Endothelial cell of umbilical vein (primary cell): ENCODE measurements at regions not wholly inside any gene's neighbourhood (a gene's known extent, or its start where the extent isn't known, plus 50 kb on each side); places are given as distances from the start of the nearest gene placed in this dataset.

Experiments used
- BruUV-seq: library from RNA; stranded (reverse); fragments of 400-500 nt; replicated peaks from 2 replicates; lab custom pipeline; 2021; lab: Mats Ljungman, UMichigan
- CTCF ChIA-PET: fragments of 300-600, 350-600 bp; sonication (Branson Sonifier 250); formaldehyde crosslinking; loops from one replicate; lab custom pipeline; 2021; ENCODE audit warnings: antibody characterized with exemption, inconsistent platforms; lab: Charles Lee
- POLR2A ChIA-PET: fragments of 300-600, 350-600 bp; sonication (Branson Sonifier 250); formaldehyde crosslinking; loops from one replicate; lab custom pipeline; 2021; ENCODE audit warnings: antibody characterized with exemption, inconsistent platforms; lab: Charles Lee
- DNase-seq: peaks from one replicate; pipeline ENCODE4 v3.0.0-alpha.2; 2011; ENCODE audit warnings: low read depth, low spot score
- FAIRE-seq: peaks from 2 replicates; lab custom pipeline; 2011; peaks lifted over from hg19 to GRCh38; lab: Jason Lieb, UNC
- H2AFZ ChIP-seq: 2 replicates; pipeline ENCODE4 v1.6.0; 2012; ENCODE audit warnings: low read depth, low read length, control low read depth, inconsistent platforms
- H3K27ac ChIP-seq: 2 replicates; pipeline ENCODE4 v1.5.1; 2011; ENCODE audit warnings: low read depth, mild to moderate bottlenecking, control low read depth, low read length, moderate library complexity; ENCODE audit not compliant: insufficient read depth
- H3K27me3 ChIP-seq, 2 experiments: 2 replicates each; pipeline versions ENCODE4 v1.6.0 to v1.6.1; 2011; ENCODE audit warnings: low read length in 2 of 2, mixed read lengths in 1 of 2; ENCODE audit not compliant: control insufficient read depth in 2 of 2, insufficient read depth in 2 of 2
- H3K36me3 ChIP-seq, 2 experiments: 2 replicates in 1 of 2; 3 replicates in 1 of 2; pipeline ENCODE4 v1.5.1; 2011; ENCODE audit warnings: low read length in 2 of 2, mild to moderate bottlenecking in 1 of 2, moderate library complexity in 1 of 2; ENCODE audit not compliant: control insufficient read depth in 2 of 2, insufficient read depth in 2 of 2; ENCODE audit errors: extremely low read depth in 1 of 2
- H3K4me1 ChIP-seq: 3 replicates; pipeline ENCODE4 v1.5.1; 2011; ENCODE audit warnings: mild to moderate bottlenecking, low read length; ENCODE audit not compliant: control insufficient read depth, insufficient read depth; ENCODE audit errors: extremely low read depth
- H3K4me2 ChIP-seq: 2 replicates; pipeline ENCODE4 v1.6.1; 2011; ENCODE audit warnings: low read length, control low read depth, mixed read lengths; ENCODE audit not compliant: insufficient read depth
- H3K4me3 ChIP-seq, 3 experiments: fragments of 200-600 bp in 1 of 3; sonication (generic), shearing (Covaris generic) in 1 of 3; replicated peaks in 1 of 3; 2 replicates each; pipeline ENCODE4 v1.5.1; 2011 to 2016; ENCODE audit warnings: control low read depth in 3 of 3, low read length in 3 of 3, mild to moderate bottlenecking in 2 of 3, inconsistent platforms in 1 of 3, low read depth in 1 of 3, moderate library complexity in 1 of 3; ENCODE audit not compliant: insufficient read depth in 1 of 3
- H3K79me2 ChIP-seq: 2 replicates; pipeline ENCODE4 v1.6.0; 2012; ENCODE audit warnings: low read length, inconsistent platforms; ENCODE audit not compliant: control insufficient read depth, insufficient read depth
- H3K9ac ChIP-seq: replicated peaks from 2 replicates; pipeline ENCODE3; 2011; ENCODE audit warnings: low read length, control low read depth; ENCODE audit not compliant: insufficient read depth; ENCODE audit errors: extremely low read depth
- H3K9me1 ChIP-seq: replicated peaks from 3 replicates; pipeline ENCODE4 v1.6.0; 2011; ENCODE audit warnings: mild to moderate bottlenecking, low read length; ENCODE audit not compliant: control insufficient read depth, insufficient read depth; ENCODE audit errors: extremely low read depth
- H3K9me3 ChIP-seq: replicated peaks from 2 replicates; pipeline ENCODE4 v1.5.1; 2012; ENCODE audit warnings: low read length, inconsistent platforms; ENCODE audit not compliant: control insufficient read depth, insufficient read depth
- H4K20me1 ChIP-seq: replicated peaks from 2 replicates; pipeline ENCODE3; 2011; ENCODE audit warnings: mild to moderate bottlenecking, low read length; ENCODE audit not compliant: control insufficient read depth, insufficient read depth; ENCODE audit errors: extremely low read depth
- CTCF ChIP-seq, 2 donors: IDR thresholded peaks; 1 replicate in 1 of 2; 2 replicates in 1 of 2; pipeline ENCODE4 v1.5.1; 2011; ENCODE audit warnings: low read length in 2 of 2, mild to moderate bottlenecking in 2 of 2, moderate library complexity in 2 of 2, control low read depth in 1 of 2, inconsistent platforms in 1 of 2, low read depth in 1 of 2; ENCODE audit not compliant: insufficient read depth in 1 of 2; ENCODE audit errors: extremely low read depth in 1 of 2
- EZH2 ChIP-seq: IDR thresholded peaks from 2 replicates; pipeline ENCODE4 v1.6.1; 2012; ENCODE audit warnings: borderline replicate concordance, low read depth, mild to moderate bottlenecking, moderate library complexity, low read length, inconsistent platforms; ENCODE audit not compliant: severe bottlenecking
- FOS ChIP-seq: IDR thresholded peaks from 2 replicates; pipeline ENCODE4 v1.6.1; 2011; ENCODE audit warnings: mild to moderate bottlenecking, low read length, moderate library complexity, borderline replicate concordance; ENCODE audit not compliant: insufficient read depth
- GATA2 ChIP-seq: IDR thresholded peaks from 2 replicates; pipeline ENCODE4 v1.7.0; 2011; ENCODE audit warnings: low read depth, mild to moderate bottlenecking, moderate library complexity, mixed read lengths, low read length; ENCODE audit not compliant: insufficient read length, insufficient read depth
- JUN ChIP-seq: IDR thresholded peaks from 2 replicates; pipeline ENCODE4 v1.6.1; 2011; ENCODE audit warnings: borderline replicate concordance, low read depth; ENCODE audit not compliant: insufficient read length, insufficient read depth
- MAX ChIP-seq: IDR thresholded peaks from 2 replicates; pipeline ENCODE4 v1.6.1; 2011; ENCODE audit not compliant: insufficient read depth, insufficient read length
- MYC ChIP-seq: IDR thresholded peaks from one replicate; pipeline ENCODE4 v1.6.1; 2011; ENCODE audit warnings: mild to moderate bottlenecking, low read depth, low read length
- POLR2A ChIP-seq: IDR thresholded peaks from 2 replicates; pipeline ENCODE4 v1.6.1; 2012; ENCODE audit warnings: low read depth, mild to moderate bottlenecking, control low read depth, low read length
- POLR2AphosphoS5 ChIP-seq: IDR thresholded peaks from 2 replicates; pipeline ENCODE4 v1.6.1; 2012; ENCODE audit warnings: low read depth, mild to moderate bottlenecking, control low read depth, low read length, moderate library complexity; ENCODE audit not compliant: insufficient read depth
- dilution Hi-C: fragments of 300-500 bp; cut with MboI; formaldehyde crosslinking; loops from one replicate; pipeline ENCODE4 v1.15.0; 2019; ENCODE audit warnings: low sequenced_read_pairs; ENCODE audit not compliant: extremely low pct_ligation_motif_present
- intact Hi-C: fragments of 100-400 bp; cut with micrococcal nuclease; formaldehyde crosslinking; loops from one replicate; pipeline ENCODE4 v1.10.0; 2022

GRCh38 chr5:91271999-91272398, 111.1 kb downstream of the ARRDC3 start:
- Histone ChIP-seq H4K20me1 (no peaks in the 10 kb centered on the region), H3K9me1 (no peaks in the 10 kb centered on the region), H3K4me3 (no peak overlapping the region), H3K27me3 (no peaks in the 10 kb centered on the region), H2AFZ (no peak overlapping the region), H3K9me3 (no peaks in the 10 kb centered on the region), H3K36me3 (no peaks in the 10 kb centered on the region), H3K4me2 (no peak overlapping the region), H3K9ac (no peak overlapping the region), H3K79me2 (no peaks in the 10 kb centered on the region), H3K4me1 (no peaks in the 10 kb centered on the region), H3K27ac (no peak overlapping the region)
- FAIRE-seq (no peak), DNase-seq (no peak)
- ChIA-PET CTCF (interaction anchor here (1.2 kb wide), 2 partner anchors 9 to 113 kb away, joined by 4 to 5 read pairs; no protein-coding TSS in a partner anchor), POLR2A (no interaction called here)
- TF ChIP-seq FOS (no peak), MYC (no peak), POLR2AphosphoS5 (no peak), POLR2A (no peak), JUN (no peak), CTCF (IDR thresholded peaks at IDR 0.05; ENCODE audit: extremely low read depth in 1 of 2, insufficient read depth in 1 of 2, low read depth in 1 of 2, low read length in 2 of 2) (no peak), MAX (no peak), EZH2 (no peak), GATA2 (no peak)
- BruUV-seq: no TSS peak
- dilution Hi-C loops (no loop called here), intact Hi-C loops (no loop called here)
